ENCODE measurements at regions not wholly inside any gene's neighbourhood (a gene's known extent, or its start where the extent isn't known, plus 50 kb on each side); places are given as distances from the start of the nearest gene placed in this dataset.

- no peak for DNase-seq (ENCODE audit: extremely low read depth, low read depth)
- H3K4me3 ChIP-seq (replicated peaks; ENCODE audit: low read depth, low read length): no peak overlapping the region
- no peak for TF ChIP-seq CTCF (IDR thresholded peaks at IDR 0.05; ENCODE audit: low read depth, low read length, missing control alignments)
Measured at GRCh38 chr9:108645520-108645919, 210.3 kb downstream of the ACTL7B start.

GRCh38 chr9:108643731-108644510 is 211.9 kb downstream of the ACTL7B start:
- H3K4me3 ChIP-seq (replicated peaks; ENCODE audit: low read depth, low read length): no peak overlapping the region
- DNase-seq (ENCODE audit: extremely low read depth, low read depth): peak; percentile 46
- no peak for TF ChIP-seq CTCF (IDR thresholded peaks at IDR 0.05; ENCODE audit: low read depth, low read length, missing control alignments)

- no peak for TF ChIP-seq CTCF (IDR thresholded peaks at IDR 0.05; ENCODE audit: low read depth, low read length, missing control alignments)
- no peak for DNase-seq (ENCODE audit: extremely low read depth, low read depth)
- no peak overlapping the region for H3K4me3 ChIP-seq (replicated peaks; ENCODE audit: low read depth, low read length)
Measured at GRCh38 chr9:108642871-108643270, 212.9 kb downstream of the ACTL7B start.

- TF ChIP-seq CTCF (IDR thresholded peaks at IDR 0.05; ENCODE audit: low read depth, low read length, missing control alignments): no peak
- no peak overlapping the region for H3K4me3 ChIP-seq (replicated peaks; ENCODE audit: low read depth, low read length)
- DNase-seq (ENCODE audit: extremely low read depth, low read depth): no peak
Measured at GRCh38 chr9:108640230-108640629, 215.6 kb downstream of the ACTL7B start.

- DNase-seq (ENCODE audit: extremely low read depth, low read depth): no peak
- no peak overlapping the region for H3K4me3 ChIP-seq (replicated peaks; ENCODE audit: low read depth, low read length)
- TF ChIP-seq CTCF (IDR thresholded peaks at IDR 0.05; ENCODE audit: low read depth, low read length, missing control alignments): no peak
Measured at GRCh38 chr9:108639696-108640095, 216.1 kb downstream of the ACTL7B start.

GRCh38 chr9:108639091-108639490 is 216.7 kb downstream of the ACTL7B start:
- no peak for DNase-seq (ENCODE audit: extremely low read depth, low read depth)
- H3K4me3 ChIP-seq (replicated peaks; ENCODE audit: low read depth, low read length): no peak overlapping the region
- no peak for TF ChIP-seq CTCF (IDR thresholded peaks at IDR 0.05; ENCODE audit: low read depth, low read length, missing control alignments)

- no peak for DNase-seq (ENCODE audit: extremely low read depth, low read depth)
- H3K4me3 ChIP-seq (replicated peaks; ENCODE audit: low read depth, low read length): no peak overlapping the region
- no peak for TF ChIP-seq CTCF (IDR thresholded peaks at IDR 0.05; ENCODE audit: low read depth, low read length, missing control alignments)
Measured at GRCh38 chr9:108637340-108637739, 218.4 kb downstream of the ACTL7B start.

All from HFF-Myc (cell line).